Thymus (tissue), 11 donors: ENCODE measurements at regions not wholly inside any gene's neighbourhood (a gene's known extent, or its start where the extent isn't known, plus 50 kb on each side); places are given as distances from the start of the nearest gene placed in this dataset.

ENCODE experiments used
- DNase-seq, 9 donors: peaks; one replicate each; pipeline ENCODE4 v3.0.0-alpha.2; 2013; ENCODE audit warnings: low spot score in 9 of 9, low read depth in 6 of 9, missing footprints in 1 of 9
- H3K27ac ChIP-seq, 2 donors: one replicate each; pipeline ENCODE4 v1.5.1; 2013; ENCODE audit warnings: control low read depth in 1 of 2, low read depth in 1 of 2, low read length in 1 of 2, mild to moderate bottlenecking in 1 of 2, moderate library complexity in 1 of 2
- H3K27me3 ChIP-seq, 2 donors: one replicate each; pipeline ENCODE4 v1.5.1; 2013; ENCODE audit warnings: low read length in 1 of 2; ENCODE audit not compliant: control insufficient read depth in 2 of 2, insufficient read depth in 1 of 2
- H3K36me3 ChIP-seq, 2 donors: one replicate each; pipeline ENCODE4 v1.5.1; 2013; ENCODE audit warnings: low read length in 1 of 2, mild to moderate bottlenecking in 1 of 2, moderate library complexity in 1 of 2; ENCODE audit not compliant: control insufficient read depth in 2 of 2, insufficient read depth in 2 of 2
- H3K4me1 ChIP-seq, 2 donors: one replicate each; pipeline ENCODE4 v1.5.1; 2013; ENCODE audit warnings: low read length in 2 of 2; ENCODE audit not compliant: control insufficient read depth in 2 of 2, insufficient read depth in 2 of 2
- H3K4me3 ChIP-seq, 2 donors: one replicate each; pipeline ENCODE4 v1.5.1; 2013; ENCODE audit warnings: low read length in 2 of 2, control low read depth in 1 of 2, mild to moderate bottlenecking in 1 of 2
- H3K9me3 ChIP-seq, 2 donors: one replicate each; pipeline ENCODE4 v1.5.1; 2013; ENCODE audit warnings: low read length in 1 of 2, mild to moderate bottlenecking in 1 of 2; ENCODE audit not compliant: control insufficient read depth in 2 of 2, insufficient read depth in 1 of 2
- WGBS: extraction: QIAGEN DNeasy Blood & Tissue Kit; methylation state at CpG from one replicate; pipeline ENCODE4 v1.1.7; 2013; 5-methylcytosine and 5-hydroxymethylcytosine counted together
- donor health status: healthy.

- H3K4me3 ChIP-seq = no peak overlapping the region
- WGBS = 86% methylated on average over 1 of the region's 1 CpG
- H3K27ac ChIP-seq = no peak overlapping the region
- DNase-seq = no peak
- H3K4me1 ChIP-seq = no peaks in the 10 kb centered on the region
- H3K27me3 ChIP-seq = no peaks in the 10 kb centered on the region
- H3K36me3 ChIP-seq = no peaks in the 10 kb centered on the region
- H3K9me3 ChIP-seq = no peaks in the 10 kb centered on the region
These were observed 66.1 kb upstream of the SMAD3 start for GRCh38 chr15:66999046-66999968.

- Histone ChIP-seq H3K27ac (no peak overlapping the region), H3K4me3 (no peak overlapping the region), H3K36me3 (no peaks in the 10 kb centered on the region), H3K9me3 (no peaks in the 10 kb centered on the region), H3K4me1 (no peaks in the 10 kb centered on the region), H3K27me3 (no peaks in the 10 kb centered on the region)
- DNase-seq = no peak
- WGBS = 96% methylated on average over 14 of the region's 14 CpGs
These were observed 64.5 kb upstream of the SMAD3 start for GRCh38 chr15:67000896-67001295.

GRCh38 chr15:67002368-67002767 is 63.0 kb upstream of the SMAD3 start:
- H3K4me3 ChIP-seq = no peak overlapping the region
- H3K27me3 ChIP-seq = no peaks in the 10 kb centered on the region
- DNase-seq = no peak

GRCh38 chr15:67003586-67003985 is 61.8 kb upstream of the SMAD3 start:
- DNase-seq = no peak

More at GRCh38 chr15:67002368-67002767, 63.0 kb upstream of the SMAD3 start:
- no peaks in the 10 kb centered on the region for H3K9me3 ChIP-seq
- no peaks in the 10 kb centered on the region for H3K36me3 ChIP-seq
- no peak overlapping the region for H3K27ac ChIP-seq
- no peaks in the 10 kb centered on the region for H3K4me1 ChIP-seq

GRCh38 chr15:67004142-67004541 is 61.3 kb upstream of the SMAD3 start:
- no peaks in the 10 kb centered on the region for H3K36me3 ChIP-seq
- WGBS = 96% methylated on average over 3 of the region's 3 CpGs

More at GRCh38 chr15:67003586-67003985, 61.8 kb upstream of the SMAD3 start:
- no peaks in the 10 kb centered on the region for H3K4me1 ChIP-seq
- H3K4me3 ChIP-seq = no peak overlapping the region
- no peaks in the 10 kb centered on the region for H3K36me3 ChIP-seq
- 98% methylated on average over 7 of the region's 7 CpGs for WGBS
- H3K9me3 ChIP-seq = no peaks in the 10 kb centered on the region
- no peak overlapping the region for H3K27ac ChIP-seq
- no peaks in the 10 kb centered on the region for H3K27me3 ChIP-seq

GRCh38 chr15:67005294-67005996 is 60.0 kb upstream of the SMAD3 start:
- Histone ChIP-seq H3K27ac (no peak overlapping the region), H3K9me3 (no peaks in the 10 kb centered on the region), H3K4me3 (no peak overlapping the region), H3K27me3 (no peaks in the 10 kb centered on the region), H3K4me1 (no peaks in the 10 kb centered on the region), H3K36me3 (no peaks in the 10 kb centered on the region)
- no peak for DNase-seq
- WGBS = 98% methylated on average over 10 of the region's 10 CpGs

More at GRCh38 chr15:67004142-67004541, 61.3 kb upstream of the SMAD3 start:
- Histone ChIP-seq H3K4me3 (no peak overlapping the region), H3K27me3 (no peaks in the 10 kb centered on the region), H3K9me3 (no peaks in the 10 kb centered on the region), H3K4me1 (no peaks in the 10 kb centered on the region), H3K27ac (no peak overlapping the region)
- DNase-seq = no peak

- Histone ChIP-seq H3K4me3 (no peak overlapping the region), H3K36me3 (no peaks in the 10 kb centered on the region), H3K9me3 (no peaks in the 10 kb centered on the region), H3K4me1 (no peaks in the 10 kb centered on the region), H3K27me3 (no peaks in the 10 kb centered on the region), H3K27ac (no peak overlapping the region)
- DNase-seq = no peak
- WGBS = 97% methylated on average over 10 of the region's 10 CpGs
These were observed 59.0 kb upstream of the SMAD3 start for GRCh38 chr15:67006083-67007065.

- no peak overlapping the region for H3K27ac ChIP-seq
- H3K36me3 ChIP-seq = no peaks in the 10 kb centered on the region
- H3K9me3 ChIP-seq = no peaks in the 10 kb centered on the region
- H3K4me1 ChIP-seq = peaks cover 0 to 5% of the 10 kb centered on the region in 2 donors
- WGBS = 79% methylated on average over 7 of the region's 7 CpGs
- no peak for DNase-seq
- no peak overlapping the region for H3K4me3 ChIP-seq
- no peaks in the 10 kb centered on the region for H3K27me3 ChIP-seq
These were observed 55.5 kb upstream of the SMAD3 start for GRCh38 chr15:67009576-67010569.
